ENCODE measurements at regions not wholly inside any gene's neighbourhood (a gene's known extent, or its start where the extent isn't known, plus 50 kb on each side); places are given as distances from the start of the nearest gene placed in this dataset.

- DNase-seq (ENCODE audit: low spot score): no peak
Observed at GRCh38 chr10:107616463-107617410, 452.2 kb upstream of the SORCS1 start.

DNA sequence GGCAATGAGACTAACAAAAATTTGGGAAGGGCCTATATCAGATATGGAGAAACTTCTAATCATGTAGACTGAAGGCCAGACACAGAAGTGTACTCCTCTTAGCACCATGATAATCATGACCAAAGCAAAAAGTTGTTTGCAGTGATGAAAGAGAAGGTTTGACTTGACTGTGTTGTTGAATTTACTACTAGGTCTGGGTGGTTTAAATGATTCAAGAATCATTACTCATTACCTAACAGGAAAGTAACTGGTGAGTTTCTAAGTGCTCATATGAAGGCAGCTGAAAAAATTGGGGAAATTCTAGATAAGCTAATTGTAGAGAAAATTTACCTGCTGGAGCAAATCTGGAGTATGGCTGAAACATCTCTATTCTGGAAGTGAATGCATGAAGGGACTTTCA, 451.5 kb upstream of the SORCS1 start:
- no peak for DNase-seq (ENCODE audit: low spot score)

GRCh38 chr10:107614939-107615685, 450.6 kb upstream of the SORCS1 start:
- peak; percentile 3 for DNase-seq (ENCODE audit: low spot score)

DNA sequence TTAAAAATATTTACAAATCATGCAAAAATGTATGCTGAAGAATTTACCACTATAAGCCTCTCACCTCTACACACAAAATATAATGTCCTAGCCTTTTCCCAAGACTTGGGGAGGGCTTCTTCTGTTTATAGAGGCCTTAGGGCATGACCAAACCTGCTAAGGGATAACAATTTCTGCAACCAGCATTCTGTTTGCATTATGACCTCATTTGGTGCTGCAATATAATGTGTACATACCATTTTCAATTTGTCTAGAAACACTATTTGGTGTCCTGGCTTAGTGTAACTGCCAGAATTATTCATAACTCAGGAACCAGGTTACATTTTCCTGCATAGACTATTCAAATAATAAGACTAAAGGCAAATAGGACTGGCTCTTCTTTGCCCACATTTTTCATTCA, 446.6 kb upstream of the SORCS1 start:
- no peak for DNase-seq (ENCODE audit: low spot score)

- DNase-seq (ENCODE audit: low spot score): no peak
Observed at GRCh38 chr10:107589081-107589480, 424.6 kb upstream of the SORCS1 start.

DNA sequence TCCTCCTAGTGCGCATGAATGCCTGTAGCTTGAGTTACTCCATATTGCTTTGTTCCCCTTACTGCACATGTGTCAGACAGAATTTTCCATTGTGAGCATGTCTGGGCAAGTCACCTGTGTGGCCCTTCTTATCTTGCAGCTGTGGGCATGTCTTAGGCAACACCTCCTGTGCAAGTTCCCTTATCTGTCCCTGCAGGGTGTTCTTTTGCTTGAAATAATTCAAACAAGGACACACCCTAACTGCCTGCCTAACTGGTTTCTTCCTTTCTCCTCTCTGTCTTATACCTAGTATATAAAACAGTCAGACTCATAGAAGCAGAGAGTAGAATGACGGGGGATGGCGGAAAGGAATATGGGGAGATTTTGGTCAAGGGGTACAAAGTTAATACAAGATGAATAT, 421.1 kb upstream of the SORCS1 start:
- DNase-seq (ENCODE audit: low spot score): no peak

DNA sequence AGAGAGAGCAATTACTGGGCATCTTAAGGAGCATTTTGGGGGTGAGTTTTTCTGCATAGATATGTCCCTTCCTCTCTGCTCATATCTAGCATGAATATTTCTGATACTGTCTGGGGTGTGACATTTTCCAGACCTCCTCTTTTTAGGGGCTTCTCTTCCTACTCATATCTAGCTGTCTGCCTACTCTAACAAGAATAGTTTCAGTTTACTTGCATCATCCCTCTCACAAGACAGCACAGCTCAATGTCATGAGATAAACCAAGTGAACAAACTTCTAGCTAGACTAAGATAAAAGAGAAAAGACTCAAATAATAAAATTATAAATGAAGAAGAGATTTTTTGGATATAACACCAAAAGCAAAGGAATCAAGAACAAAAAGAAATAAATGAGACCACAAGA, 419.5 kb upstream of the SORCS1 start:
- DNase-seq (ENCODE audit: low spot score): no peak

DNA sequence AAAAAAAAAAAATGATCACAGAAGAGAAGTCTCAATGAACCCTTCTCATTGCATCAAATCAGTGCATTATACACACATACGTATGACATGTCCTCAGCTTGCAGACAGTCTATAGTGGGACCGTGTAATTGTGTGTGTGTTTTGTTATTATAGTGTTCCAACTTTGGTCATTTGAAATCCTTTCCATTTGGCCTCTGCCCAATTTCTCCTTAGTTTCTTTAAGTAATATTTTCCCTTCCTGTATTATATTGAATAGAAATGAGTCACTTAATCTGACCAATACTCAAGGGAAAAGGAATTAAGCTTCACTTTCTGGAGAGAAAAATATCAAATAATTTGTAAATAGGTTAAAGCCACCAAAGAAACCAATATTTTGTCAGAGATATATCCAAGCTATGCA, 415.5 kb upstream of the SORCS1 start:
- DNase-seq (ENCODE audit: low spot score): no peak

DNA sequence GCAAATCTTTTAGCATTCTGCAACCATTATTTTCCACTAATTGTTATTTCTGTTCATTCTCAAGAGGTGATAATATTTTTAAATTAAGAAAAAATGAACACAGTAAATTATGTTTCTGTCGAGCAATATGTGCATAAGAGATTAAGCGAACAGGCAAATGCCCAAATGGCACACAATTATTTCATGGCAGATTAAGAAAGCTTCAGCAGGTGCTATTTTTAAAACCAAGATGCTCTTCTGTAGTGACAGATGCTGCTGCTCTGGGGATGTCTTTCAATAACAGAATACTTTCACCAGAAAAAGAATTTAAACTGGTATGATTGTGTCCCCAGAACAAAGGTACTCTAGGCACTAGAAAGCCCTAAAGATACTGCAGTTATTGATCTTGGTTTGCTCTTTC, 412.7 kb upstream of the SORCS1 start:
- DNase-seq (ENCODE audit: low spot score): no peak

DNA sequence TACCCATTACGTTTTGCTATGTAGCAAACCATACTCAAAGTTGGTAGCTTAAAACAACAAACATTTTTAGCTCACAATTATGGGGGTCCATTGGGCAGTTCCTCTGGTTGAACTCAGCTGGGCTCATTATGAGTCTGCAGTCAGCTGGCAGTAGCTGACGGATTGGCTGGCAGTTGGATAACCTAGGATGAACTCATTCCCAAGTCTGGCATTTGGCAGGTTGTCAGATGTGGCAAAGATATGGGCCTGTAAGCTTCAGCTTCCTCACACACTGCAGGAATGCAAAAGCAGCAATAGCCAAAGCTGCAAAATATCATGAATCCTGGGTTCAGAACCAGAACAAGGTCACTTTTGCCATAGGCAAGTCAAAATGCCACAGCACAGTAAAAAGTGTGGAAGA, 412.2 kb upstream of the SORCS1 start:
- no peak for DNase-seq (ENCODE audit: low spot score)

DNA sequence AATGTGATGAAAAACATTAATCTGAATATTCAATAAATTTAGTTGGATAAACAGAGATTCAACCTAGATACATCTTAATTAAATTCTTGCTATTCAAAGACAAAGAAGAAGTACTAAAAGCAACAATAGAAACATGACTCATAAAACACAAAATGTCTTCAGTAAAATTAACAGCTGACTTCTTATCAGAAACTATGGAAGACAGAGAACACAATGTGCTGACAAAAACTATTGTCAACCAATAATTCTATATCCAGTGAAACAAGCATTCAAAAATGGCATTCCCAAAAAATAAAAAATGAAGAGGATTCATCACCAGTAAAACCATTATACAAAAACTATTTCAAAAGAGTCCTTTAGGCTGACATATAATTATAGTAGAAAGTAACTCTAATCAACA, 400.5 kb upstream of the SORCS1 start:
- DNase-seq (ENCODE audit: low spot score): no peak

- DNase-seq (ENCODE audit: low spot score): no peak
Observed at GRCh38 chr10:107561136-107561650, 396.7 kb upstream of the SORCS1 start.

DNA sequence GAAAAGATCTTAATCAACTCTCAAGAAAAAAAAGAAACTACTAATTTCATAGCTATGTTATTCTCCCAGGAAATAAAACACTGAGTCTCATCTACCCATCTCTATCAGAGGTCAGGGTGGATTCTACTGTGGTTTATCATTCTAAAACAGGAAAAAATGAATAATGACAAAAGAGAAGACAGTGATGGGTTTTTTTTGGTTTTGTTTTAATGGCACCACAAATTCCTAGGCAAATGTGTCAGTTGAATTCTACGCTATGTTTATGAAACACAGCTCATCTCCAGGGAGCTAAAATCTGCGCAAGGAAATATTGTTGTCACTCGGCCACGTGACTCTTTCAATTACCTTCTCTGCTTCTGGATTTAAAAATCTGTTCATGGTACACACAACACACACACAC, 393.4 kb upstream of the SORCS1 start:
- no peak for DNase-seq (ENCODE audit: low spot score)

DNA sequence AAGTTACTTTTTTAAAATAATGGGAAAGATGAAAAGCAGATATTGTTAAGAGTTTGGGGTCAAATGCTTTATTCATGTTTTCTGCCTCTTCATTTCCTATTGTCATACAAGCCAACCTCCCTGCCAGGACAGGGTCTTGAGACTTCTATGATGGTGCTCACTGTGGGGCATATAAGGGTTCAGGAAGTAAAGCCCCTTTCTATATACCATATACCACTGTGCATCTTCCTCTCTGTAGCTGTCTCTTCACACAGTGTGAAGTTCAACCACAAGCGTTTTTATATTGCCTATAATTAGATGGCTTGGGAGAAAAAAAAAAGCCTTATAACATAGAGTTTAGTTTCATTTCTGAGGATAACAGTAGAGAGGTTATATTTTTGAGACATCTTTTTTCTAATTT, 389.8 kb upstream of the SORCS1 start:
- no peak for DNase-seq (ENCODE audit: low spot score)

- DNase-seq (ENCODE audit: low spot score): no peak
Observed at GRCh38 chr10:107553470-107553869, 389.0 kb upstream of the SORCS1 start.

DNA sequence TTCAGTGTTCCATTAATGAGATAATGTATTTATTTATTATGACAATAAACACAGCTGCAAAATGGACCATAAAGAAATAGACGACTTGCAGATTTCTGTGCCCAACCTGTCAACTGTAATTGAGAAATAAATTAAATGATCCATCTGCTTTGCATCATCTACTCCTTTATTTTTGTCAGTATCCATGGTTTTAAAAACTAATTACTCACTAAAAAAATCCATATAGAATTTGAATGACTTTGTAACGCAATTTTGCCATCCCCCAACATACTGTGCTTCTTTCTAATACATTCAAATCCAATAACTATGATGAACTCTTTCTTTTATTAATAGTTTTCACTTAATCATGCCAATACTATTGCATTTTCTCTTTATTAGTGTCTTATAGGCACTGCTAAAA, 388.5 kb upstream of the SORCS1 start:
- no peak for DNase-seq (ENCODE audit: low spot score)

GRCh38 chr10:107548301-107548700, 383.8 kb upstream of the SORCS1 start:
- no peak for DNase-seq (ENCODE audit: low spot score)

- DNase-seq (ENCODE audit: low spot score): no peak
Observed at GRCh38 chr10:107546986-107547385, 382.5 kb upstream of the SORCS1 start.

DNA sequence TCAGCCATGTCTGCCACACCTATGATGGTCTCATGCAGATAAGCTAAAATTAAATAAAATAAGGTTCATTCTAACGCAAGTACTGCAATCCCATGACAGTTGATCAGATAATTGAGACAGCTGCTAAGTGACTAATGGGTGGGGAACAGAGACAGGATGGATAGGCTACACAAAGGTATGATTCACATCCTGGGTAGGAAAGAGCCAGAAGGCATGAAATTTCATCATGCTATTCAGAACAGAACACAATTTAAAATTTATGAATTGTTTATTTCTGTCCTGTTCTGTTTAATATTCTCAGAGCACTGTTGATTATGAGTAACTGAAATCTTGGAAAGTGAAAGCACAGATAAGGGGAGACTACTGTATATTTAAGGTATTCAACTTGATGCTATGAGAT, 381.8 kb upstream of the SORCS1 start:
- DNase-seq (ENCODE audit: low spot score): peak; percentile 7

DNA sequence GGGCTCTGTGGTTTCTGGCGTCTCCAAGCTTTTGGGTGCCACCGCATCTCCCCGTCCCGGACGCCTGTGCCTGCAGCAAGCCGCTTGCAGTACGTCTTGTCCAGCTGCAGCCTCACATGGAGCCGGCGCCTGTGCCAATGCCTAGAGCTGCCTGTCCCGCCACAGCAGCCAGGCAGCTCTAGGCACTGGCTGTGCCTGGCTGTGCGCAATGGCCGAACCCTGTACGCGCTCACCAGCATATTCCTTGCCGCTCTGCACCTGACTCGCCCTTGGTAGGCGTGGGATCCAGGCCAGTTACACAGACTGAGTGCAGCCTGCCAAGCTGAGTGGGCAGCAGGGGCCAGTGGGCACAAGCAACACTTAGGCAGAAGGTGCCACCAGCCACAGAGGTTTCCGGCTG, 381.2 kb upstream of the SORCS1 start:
- no peak for DNase-seq (ENCODE audit: low spot score)

GRCh38 chr10:107544706-107545520, 380.4 kb upstream of the SORCS1 start:
- no peak for DNase-seq (ENCODE audit: low spot score)

GRCh38 chr10:107542607-107543006, 378.1 kb upstream of the SORCS1 start:
- DNase-seq (ENCODE audit: low spot score): no peak
